SJCRH30 (cell line): ENCODE measurements at regions not wholly inside any gene's neighbourhood (a gene's known extent, or its start where the extent isn't known, plus 50 kb on each side); places are given as distances from the start of the nearest gene placed in this dataset.

ENCODE experiments used
- DNase-seq, 2 experiments: peaks; one replicate each; pipeline ENCODE4 v3.0.0-alpha.2; 2015 to 2020
- H3K27ac ChIP-seq: fragments of 250-450 bp; sonication (Bioruptor Pico); 2 replicates; pipeline ENCODE4 v1.5.1; 2020; ENCODE audit warnings: mild to moderate bottlenecking, moderate library complexity
- H3K27me3 ChIP-seq: fragments of 250-450 bp; sonication (Bioruptor Pico); 2 replicates; pipeline ENCODE4 v1.5.1; 2020; ENCODE audit warnings: mild to moderate bottlenecking, moderate library complexity
- H3K36me3 ChIP-seq: fragments of 250-450 bp; sonication (Bioruptor Pico); 2 replicates; pipeline ENCODE4 v1.5.1; 2020; ENCODE audit warnings: mild to moderate bottlenecking, moderate library complexity
- H3K4me1 ChIP-seq: fragments of 250-450 bp; sonication (Bioruptor Pico); 2 replicates; pipeline ENCODE4 v1.5.1; 2020; ENCODE audit warnings: mild to moderate bottlenecking, moderate library complexity
- H3K4me3 ChIP-seq: fragments of 250-450 bp; sonication (Bioruptor Pico); 2 replicates; pipeline ENCODE4 v1.5.1; 2020; ENCODE audit warnings: mild to moderate bottlenecking, moderate library complexity
- H3K9me3 ChIP-seq: fragments of 250-450 bp; sonication (Bioruptor Pico); replicated peaks from 2 replicates; pipeline ENCODE4 v1.5.1; 2020; ENCODE audit warnings: mild to moderate bottlenecking, moderate library complexity

DNA sequence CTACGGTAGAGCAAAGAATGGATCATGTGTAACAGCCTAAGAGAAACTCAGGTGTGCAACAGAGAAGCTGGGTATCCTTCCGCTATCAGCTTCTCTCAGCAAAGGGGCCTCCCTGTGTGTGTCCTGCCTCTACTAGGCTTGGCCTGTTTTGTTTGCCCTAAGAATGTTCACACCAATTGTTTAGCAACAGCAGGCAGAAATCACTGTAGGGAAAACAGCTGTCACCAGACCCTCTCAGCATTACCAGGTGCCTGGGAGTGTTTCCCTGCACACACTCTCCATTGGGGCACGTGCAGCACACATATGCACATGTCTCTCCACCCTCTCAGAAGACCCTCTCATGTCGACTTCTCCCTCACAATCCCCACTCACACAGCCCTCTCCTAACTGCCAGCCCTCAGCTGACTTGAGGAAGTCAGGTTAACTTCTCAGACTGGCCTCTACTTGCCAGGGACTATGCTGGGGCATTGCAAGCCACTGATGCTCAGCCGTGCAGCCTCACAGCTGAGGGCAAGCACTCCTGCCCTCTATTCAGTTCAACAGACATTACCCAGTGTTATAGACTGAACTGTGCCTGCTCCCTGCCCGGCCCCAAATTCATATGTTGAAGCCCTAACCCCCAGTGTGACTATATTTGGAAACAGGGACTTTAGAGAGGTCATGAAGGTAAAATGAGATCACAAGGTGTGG is 97.6 kb downstream of the TRIM29 start:
- Histone ChIP-seq H3K27me3 (no peaks in the 10 kb centered on the region), H3K27ac (no peak overlapping the region)
- DNase-seq, result no peak

GRCh38 chr11:120039039-120039438 is 98.9 kb downstream of the TRIM29 start:
- H3K4me1 ChIP-seq, result no peaks in the 10 kb centered on the region
- no peaks in the 10 kb centered on the region for H3K36me3 ChIP-seq
- no peak for DNase-seq
- no peak overlapping the region for H3K27ac ChIP-seq
- H3K4me3 ChIP-seq, result no peak overlapping the region
- H3K9me3 ChIP-seq, result no peaks in the 10 kb centered on the region
- no peaks in the 10 kb centered on the region for H3K27me3 ChIP-seq

More for the DNA sequence above, 97.6 kb downstream of the TRIM29 start:
- no peaks in the 10 kb centered on the region for H3K4me1 ChIP-seq
- no peaks in the 10 kb centered on the region for H3K9me3 ChIP-seq
- H3K36me3 ChIP-seq, result no peaks in the 10 kb centered on the region
- no peak overlapping the region for H3K4me3 ChIP-seq

DNA sequence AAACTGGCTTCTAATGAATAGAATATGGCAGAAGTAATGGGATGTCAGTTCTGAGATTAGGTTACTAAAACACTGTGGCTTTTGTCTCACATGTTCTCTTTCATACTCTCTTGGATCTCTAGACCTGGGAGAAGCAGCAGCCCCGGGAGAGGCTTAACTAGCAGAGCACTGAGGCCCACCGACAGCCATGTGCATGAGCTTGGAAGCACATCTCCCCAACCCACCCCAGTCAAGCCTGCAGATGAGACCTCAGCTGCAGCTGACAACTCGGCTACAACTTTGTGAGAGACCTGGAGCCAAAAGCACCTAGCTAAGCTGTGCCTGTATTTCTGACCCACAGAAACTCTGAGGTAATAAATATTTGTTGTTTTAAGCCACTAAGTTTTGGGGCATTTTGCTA is 100.8 kb downstream of the TRIM29 start:
- Histone ChIP-seq H3K27me3 (no peaks in the 10 kb centered on the region), H3K4me3 (no peak overlapping the region), H3K9me3 (no peaks in the 10 kb centered on the region), H3K27ac (no peak overlapping the region), H3K4me1 (no peaks in the 10 kb centered on the region), H3K36me3 (no peaks in the 10 kb centered on the region)
- DNase-seq, result no peak

GRCh38 chr11:120035756-120036155 is 102.2 kb downstream of the TRIM29 start:
- H3K27ac ChIP-seq, result no peak overlapping the region
- H3K4me3 ChIP-seq, result no peak overlapping the region
- no peaks in the 10 kb centered on the region for H3K36me3 ChIP-seq
- no peak for DNase-seq
- H3K9me3 ChIP-seq, result no peaks in the 10 kb centered on the region
- H3K27me3 ChIP-seq, result no peaks in the 10 kb centered on the region
- no peaks in the 10 kb centered on the region for H3K4me1 ChIP-seq

DNA sequence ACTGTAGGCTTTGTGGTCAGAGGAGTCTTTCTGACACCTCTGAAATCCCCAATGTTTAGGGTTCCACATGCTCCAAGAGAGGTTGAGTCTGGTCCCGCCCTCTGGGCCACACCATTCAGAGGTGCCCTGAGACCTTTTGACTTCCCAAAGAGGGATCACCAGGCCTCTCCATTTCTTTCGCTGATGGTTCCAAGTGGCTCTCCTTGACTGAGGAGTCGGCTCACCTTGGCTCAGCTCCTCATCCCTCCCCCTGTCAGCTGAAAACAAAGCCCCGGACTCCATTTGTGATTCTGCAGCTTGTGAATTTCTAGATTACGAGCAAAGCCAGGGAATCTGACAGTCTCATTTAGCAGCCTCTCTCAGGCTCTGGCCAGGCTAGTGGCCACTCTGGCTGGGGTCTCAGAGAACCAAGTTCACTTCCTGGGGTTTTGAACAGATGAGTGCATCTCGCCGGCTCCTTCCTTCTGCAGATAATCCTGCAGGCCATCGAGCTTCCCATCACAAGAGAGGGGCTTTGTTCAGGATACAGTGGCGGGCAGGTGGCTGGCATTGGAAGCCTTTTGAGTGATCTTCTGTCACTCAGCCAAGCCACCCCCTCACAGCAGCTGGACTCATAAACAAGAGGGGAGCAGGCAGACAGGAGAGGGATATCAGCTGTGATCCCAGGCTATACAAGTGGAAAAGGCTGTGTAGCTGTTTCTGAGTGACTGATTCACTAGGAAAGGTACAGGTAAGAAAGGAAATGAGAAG is 102.9 kb downstream of the TRIM29 start:
- no peaks in the 10 kb centered on the region for H3K4me1 ChIP-seq
- no peaks in the 10 kb centered on the region for H3K36me3 ChIP-seq
- H3K9me3 ChIP-seq, result no peaks in the 10 kb centered on the region
- no peak overlapping the region for H3K4me3 ChIP-seq
- H3K27me3 ChIP-seq, result no peaks in the 10 kb centered on the region
- peak; percentile 42 to 73 for DNase-seq
- H3K27ac ChIP-seq, result no peak overlapping the region

DNA sequence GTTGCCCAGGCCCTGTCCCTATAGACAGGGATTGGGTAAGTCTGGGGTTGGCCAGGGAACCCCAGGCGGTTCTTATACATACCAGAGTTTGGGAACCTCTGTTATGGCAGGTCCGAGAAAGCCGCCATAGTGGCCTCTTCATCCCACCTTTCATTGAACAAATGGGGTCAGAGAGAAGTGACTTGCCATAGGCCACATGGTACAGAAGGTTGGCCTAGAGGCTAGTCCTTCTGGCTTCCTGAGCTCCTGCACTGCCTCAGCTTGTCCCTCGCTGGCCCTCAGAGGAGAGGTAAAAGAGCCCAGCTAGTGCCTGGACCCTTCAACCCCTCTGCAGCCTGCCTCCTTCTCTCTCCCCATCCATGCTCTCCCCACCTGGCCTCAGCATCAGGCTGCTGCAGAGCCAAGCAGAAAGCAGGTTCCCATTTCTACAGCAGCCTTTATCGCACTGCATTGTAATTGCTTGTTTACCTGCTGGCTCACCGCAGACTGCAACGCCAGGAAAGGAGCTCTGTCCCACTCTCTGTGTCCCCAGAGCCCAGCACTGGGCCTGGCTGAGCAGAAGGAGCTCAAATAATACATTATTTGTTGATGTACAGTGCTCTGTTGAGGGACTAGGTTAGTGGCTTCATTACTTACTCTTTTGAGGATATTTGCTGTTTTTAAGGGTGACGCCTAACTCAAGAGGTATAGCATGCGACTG is 103.6 kb downstream of the TRIM29 start:
- Histone ChIP-seq H3K4me1 (no peaks in the 10 kb centered on the region), H3K9me3 (no peaks in the 10 kb centered on the region), H3K27me3 (no peaks in the 10 kb centered on the region), H3K4me3 (no peak overlapping the region), H3K36me3 (no peaks in the 10 kb centered on the region), H3K27ac (no peak overlapping the region)
- DNase-seq, result no peak

- H3K27ac ChIP-seq, result no peak overlapping the region
- H3K4me3 ChIP-seq, result no peak overlapping the region
- H3K4me1 ChIP-seq, result no peaks in the 10 kb centered on the region
- H3K9me3 ChIP-seq, result no peaks in the 10 kb centered on the region
- DNase-seq, result no peak
- H3K27me3 ChIP-seq, result no peaks in the 10 kb centered on the region
- H3K36me3 ChIP-seq, result no peaks in the 10 kb centered on the region
These were observed 105.0 kb downstream of the TRIM29 start for GRCh38 chr11:120032766-120033390.

GRCh38 chr11:120031612-120032600 is 106.0 kb downstream of the TRIM29 start:
- no peak overlapping the region for H3K4me3 ChIP-seq
- H3K9me3 ChIP-seq, result no peaks in the 10 kb centered on the region
- no peak overlapping the region for H3K27ac ChIP-seq
- DNase-seq, result no peak
- H3K4me1 ChIP-seq, result no peaks in the 10 kb centered on the region
- no peaks in the 10 kb centered on the region for H3K27me3 ChIP-seq
- no peaks in the 10 kb centered on the region for H3K36me3 ChIP-seq

DNA sequence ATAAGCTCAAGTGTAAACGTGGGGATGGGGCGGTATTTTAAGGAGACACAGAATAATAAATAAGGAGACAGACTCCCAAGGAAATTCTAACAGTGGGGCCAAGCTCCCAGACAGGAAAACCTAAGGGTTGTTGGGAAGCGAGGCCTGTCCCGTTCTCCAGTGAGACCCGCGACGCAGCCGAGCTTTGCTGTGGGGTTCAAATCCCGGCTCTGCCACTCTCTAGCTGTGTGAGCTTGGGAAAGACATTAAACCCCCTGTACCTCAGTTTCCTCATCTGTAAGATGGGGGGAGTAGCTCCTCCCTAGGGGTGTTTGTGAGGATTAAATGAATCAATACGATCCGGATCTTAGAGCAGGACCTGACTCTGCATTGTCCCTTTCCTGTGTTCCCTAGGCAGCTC is 106.8 kb downstream of the TRIM29 start:
- no peak overlapping the region for H3K4me3 ChIP-seq
- no peaks in the 10 kb centered on the region for H3K9me3 ChIP-seq
- DNase-seq, result no peak
- no peaks in the 10 kb centered on the region for H3K36me3 ChIP-seq
- no peaks in the 10 kb centered on the region for H3K4me1 ChIP-seq
- no peak overlapping the region for H3K27ac ChIP-seq
- H3K27me3 ChIP-seq, result no peaks in the 10 kb centered on the region

GRCh38 chr11:120030411-120030810 is 107.5 kb downstream of the TRIM29 start:
- no peak for DNase-seq
- H3K4me1 ChIP-seq, result no peaks in the 10 kb centered on the region
- no peak overlapping the region for H3K27ac ChIP-seq
- H3K9me3 ChIP-seq, result no peaks in the 10 kb centered on the region
- H3K4me3 ChIP-seq, result no peak overlapping the region
- no peaks in the 10 kb centered on the region for H3K36me3 ChIP-seq
- H3K27me3 ChIP-seq, result no peaks in the 10 kb centered on the region

GRCh38 chr11:120029321-120029720 is 108.6 kb downstream of the TRIM29 start:
- H3K9me3 ChIP-seq, result no peaks in the 10 kb centered on the region
- no peaks in the 10 kb centered on the region for H3K27me3 ChIP-seq
- DNase-seq, result no peak
- H3K4me1 ChIP-seq, result no peaks in the 10 kb centered on the region
- H3K4me3 ChIP-seq, result no peak overlapping the region
- H3K36me3 ChIP-seq, result no peaks in the 10 kb centered on the region
- H3K27ac ChIP-seq, result no peak overlapping the region

DNA sequence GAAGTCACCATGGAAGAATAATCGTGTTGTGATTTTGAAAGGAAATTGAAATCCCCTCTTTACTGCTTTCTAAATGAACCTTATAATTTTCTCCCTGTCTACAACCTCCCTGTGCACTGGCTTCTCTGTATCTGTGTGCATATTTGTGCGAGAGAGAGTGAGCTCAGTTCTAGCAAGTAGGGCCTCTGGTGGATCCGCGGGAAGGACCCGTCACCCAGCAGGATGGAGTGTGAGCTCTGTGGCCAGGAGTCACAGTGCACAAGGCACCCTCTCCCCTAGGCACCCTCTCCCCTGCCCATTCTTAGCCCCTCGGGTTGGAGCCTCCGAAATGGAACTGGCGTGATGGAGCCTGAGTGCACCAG is 109.0 kb downstream of the TRIM29 start:
- H3K27me3 ChIP-seq, result no peaks in the 10 kb centered on the region
- H3K4me3 ChIP-seq, result no peak overlapping the region
- no peak overlapping the region for H3K27ac ChIP-seq
- H3K4me1 ChIP-seq, result no peaks in the 10 kb centered on the region
- no peak for DNase-seq
- no peaks in the 10 kb centered on the region for H3K9me3 ChIP-seq
- no peaks in the 10 kb centered on the region for H3K36me3 ChIP-seq

DNA sequence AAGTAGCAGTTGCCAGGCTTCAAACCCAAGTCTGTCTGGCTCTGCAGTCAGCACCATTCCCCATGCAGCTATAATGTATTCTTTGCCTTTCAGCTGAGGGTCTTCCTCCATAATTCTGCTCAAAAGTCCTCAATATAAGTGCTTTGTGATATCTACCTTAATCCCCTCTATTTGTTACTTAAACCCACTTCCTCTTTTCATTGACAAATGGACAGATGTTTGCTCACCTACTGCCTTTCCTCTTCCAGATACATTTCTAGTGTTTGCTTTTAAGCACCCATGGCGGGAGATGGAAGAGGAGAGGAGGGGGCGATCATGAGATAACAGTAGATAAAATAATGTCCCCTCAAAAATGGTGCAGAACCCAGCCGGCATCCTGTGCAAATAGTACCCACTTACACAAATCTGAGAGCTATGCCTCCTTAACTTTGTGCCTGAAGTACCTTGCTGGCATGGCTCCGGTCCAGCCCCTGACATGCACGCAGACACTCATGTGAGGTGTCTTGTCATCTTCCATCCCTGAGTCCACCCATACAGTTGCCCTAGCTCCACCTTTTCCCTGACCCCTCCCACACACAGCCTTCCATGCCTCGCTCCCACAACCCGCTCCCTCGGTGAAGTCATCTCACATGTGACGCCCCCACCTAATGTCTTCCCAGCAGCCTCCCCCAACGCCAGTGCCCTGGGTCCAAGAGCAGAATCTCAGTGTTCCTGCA is 109.6 kb downstream of the TRIM29 start:
- Histone ChIP-seq H3K27ac (no peak overlapping the region), H3K9me3 (no peaks in the 10 kb centered on the region), H3K4me1 (no peaks in the 10 kb centered on the region), H3K4me3 (no peak overlapping the region), H3K27me3 (no peaks in the 10 kb centered on the region), H3K36me3 (no peaks in the 10 kb centered on the region)
- DNase-seq, result no peak
